Right lobe of liver (tissue), 6 donors: ENCODE measurements at regions not wholly inside any gene's neighbourhood (a gene's known extent, or its start where the extent isn't known, plus 50 kb on each side); places are given as distances from the start of the nearest gene placed in this dataset.

Source experiments
- ATAC-seq, 4 donors: fragments of 200-7000 bp; cut with Tn5 transposase; one replicate each; pipeline ENCODE4 v1.9.1; 2020; ENCODE audit warnings: mild to moderate bottlenecking in 4 of 4, moderate library complexity in 4 of 4
- DNase-seq, 3 donors: peaks; one replicate each; pipeline ENCODE4 v3.0.0-alpha.2; 2020
- H3K27ac ChIP-seq, 3 donors: fragments of 200-600 bp; one replicate each; pipeline ENCODE4 v1.8.0; 2022
- H3K27me3 ChIP-seq, 2 donors: fragments of 200-600 bp; one replicate each; pipeline ENCODE4 v1.8.0; 2022
- H3K36me3 ChIP-seq, 4 donors: fragments of 200-600 bp; sonication (generic) in 1 of 4; one replicate each; pipeline versions ENCODE4 v1.5.1 to v1.8.0; 2017 to 2022; ENCODE audit warnings: control low read depth in 1 of 4
- H3K4me1 ChIP-seq, 4 donors: fragments of 200-600 bp; sonication (generic) in 1 of 4; one replicate each; pipeline versions ENCODE4 v1.5.1 to v1.8.0; 2017 to 2022; ENCODE audit warnings: control low read depth in 1 of 4
- H3K4me3 ChIP-seq, 3 donors: fragments of 200-600 bp; one replicate each; pipeline ENCODE4 v1.8.0; 2022
- H3K9me3 ChIP-seq, 4 donors: fragments of 200-600 bp; sonication (generic) in 1 of 4; one replicate each; pipeline versions ENCODE4 v1.5.1 to v1.8.0; 2017 to 2022; ENCODE audit warnings: control low read depth in 1 of 4
- CTCF ChIP-seq, 4 donors: fragments of 200-600 bp in 3 of 4; fragments of 450-650 bp in 1 of 4; IDR thresholded peaks; one replicate each; pipeline versions ENCODE4 v1.5.1 to v1.8.0; 2016 to 2022; ENCODE audit warnings: antibody characterized with exemption in 4 of 4, mild to moderate bottlenecking in 2 of 4
- POLR2A ChIP-seq: fragments of 450-650 bp; IDR thresholded peaks from one replicate; pipeline ENCODE4 v1.6.1; 2017; ENCODE audit warnings: antibody characterized with exemption, mild to moderate bottlenecking
- WGBS: methylation state at CpG from one replicate; pipeline ENCODE4 v1.1.6; 2018; ENCODE audit warnings: low coverage, low lambda C conversion rate; ENCODE audit not compliant: insufficient coverage; ENCODE audit errors: missing lambda C conversion rate; 5-methylcytosine and 5-hydroxymethylcytosine counted together
- intact Hi-C, 2 donors: fragments of 100-400 bp; cut with DNase I; formaldehyde crosslinking; loops; one replicate each; pipeline versions ENCODE4 v1.11.2 to v1.14.1; 2022
- donor health status: DM: no; HTN: yes; CAD: no.
- donor health status: DM: no; HTN: no; CAD: no.
- donor health status: DM: no; HTN: no; CAD: no.
- donor health status: DM: no; HTN: yes; CAD: no.
- donor health status: DM: no; HTN: yes; CAD: no.

GRCh38 chr11:116631201-116631600, 141.6 kb downstream of the BUD13 start:
- ATAC-seq = no peak
- Histone ChIP-seq H3K9me3 (no peaks in the 10 kb centered on the region), H3K36me3 (no peaks in the 10 kb centered on the region), H3K27me3 (no peaks in the 10 kb centered on the region), H3K27ac (no peak overlapping the region), H3K4me1 (peaks cover 0 to 4% (median 2%) of the 10 kb centered on the region in 4 donors), H3K4me3 (no peak overlapping the region)
- no peak for DNase-seq
- WGBS = 77% methylated on average over 3 of the region's 3 CpGs
- intact Hi-C loops = no loop called here
- TF ChIP-seq POLR2A (no peak), CTCF (IDR thresholded peaks at IDR 0.05) (no peak)

GRCh38 chr11:116618461-116618860, 154.3 kb downstream of the BUD13 start:
- Histone ChIP-seq H3K27ac (no peak overlapping the region), H3K27me3 (no peaks in the 10 kb centered on the region), H3K4me3 (no peak overlapping the region), H3K36me3 (no peaks in the 10 kb centered on the region), H3K4me1 (no peaks in the 10 kb centered on the region), H3K9me3 (no peaks in the 10 kb centered on the region)
- no peak for TF ChIP-seq CTCF (IDR thresholded peaks at IDR 0.05)
- no peak for TF ChIP-seq POLR2A
- no CpG with 5 or more reads among the region's 1 CpG for WGBS
- peak in 1 of 3 donors; percentile 25 for DNase-seq
- ATAC-seq = no peak
- intact Hi-C loops = no loop called here

- no peak overlapping the region for H3K4me3 ChIP-seq
- DNase-seq = peak in 1 of 3 donors; percentile 13
- no peak for TF ChIP-seq POLR2A
- no peak for TF ChIP-seq CTCF (IDR thresholded peaks at IDR 0.05)
- no peaks in the 10 kb centered on the region for H3K36me3 ChIP-seq
- intact Hi-C loops = no loop called here
- H3K4me1 ChIP-seq = no peaks in the 10 kb centered on the region
- H3K27ac ChIP-seq = no peak overlapping the region
- no peaks in the 10 kb centered on the region for H3K27me3 ChIP-seq
- H3K9me3 ChIP-seq = no peaks in the 10 kb centered on the region
- no peak for ATAC-seq
- WGBS = 41% methylated on average over 4 of the region's 7 CpGs
Measured at GRCh38 chr11:116615211-116615865, 157.4 kb downstream of the BUD13 start.

GRCh38 chr11:116614306-116615210, 158.2 kb downstream of the BUD13 start:
- no peaks in the 10 kb centered on the region for H3K9me3 ChIP-seq
- H3K27ac ChIP-seq = no peak overlapping the region
- 63% methylated on average over 3 of the region's 11 CpGs for WGBS
- DNase-seq (peak in 1 of 3 donors; percentile 25), ATAC-seq (peak in 1 of 4 donors; percentile 23)
- no peak overlapping the region for H3K4me3 ChIP-seq
- intact Hi-C loops = no loop called here
- no peaks in the 10 kb centered on the region for H3K4me1 ChIP-seq
- no peak for TF ChIP-seq POLR2A
- TF ChIP-seq CTCF (IDR thresholded peaks at IDR 0.05) = no peak
- H3K36me3 ChIP-seq = no peaks in the 10 kb centered on the region
- no peaks in the 10 kb centered on the region for H3K27me3 ChIP-seq
